ENCODE measurements at regions not wholly inside any gene's neighbourhood (a gene's known extent, or its start where the extent isn't known, plus 50 kb on each side); places are given as distances from the start of the nearest gene placed in this dataset.

DNA sequence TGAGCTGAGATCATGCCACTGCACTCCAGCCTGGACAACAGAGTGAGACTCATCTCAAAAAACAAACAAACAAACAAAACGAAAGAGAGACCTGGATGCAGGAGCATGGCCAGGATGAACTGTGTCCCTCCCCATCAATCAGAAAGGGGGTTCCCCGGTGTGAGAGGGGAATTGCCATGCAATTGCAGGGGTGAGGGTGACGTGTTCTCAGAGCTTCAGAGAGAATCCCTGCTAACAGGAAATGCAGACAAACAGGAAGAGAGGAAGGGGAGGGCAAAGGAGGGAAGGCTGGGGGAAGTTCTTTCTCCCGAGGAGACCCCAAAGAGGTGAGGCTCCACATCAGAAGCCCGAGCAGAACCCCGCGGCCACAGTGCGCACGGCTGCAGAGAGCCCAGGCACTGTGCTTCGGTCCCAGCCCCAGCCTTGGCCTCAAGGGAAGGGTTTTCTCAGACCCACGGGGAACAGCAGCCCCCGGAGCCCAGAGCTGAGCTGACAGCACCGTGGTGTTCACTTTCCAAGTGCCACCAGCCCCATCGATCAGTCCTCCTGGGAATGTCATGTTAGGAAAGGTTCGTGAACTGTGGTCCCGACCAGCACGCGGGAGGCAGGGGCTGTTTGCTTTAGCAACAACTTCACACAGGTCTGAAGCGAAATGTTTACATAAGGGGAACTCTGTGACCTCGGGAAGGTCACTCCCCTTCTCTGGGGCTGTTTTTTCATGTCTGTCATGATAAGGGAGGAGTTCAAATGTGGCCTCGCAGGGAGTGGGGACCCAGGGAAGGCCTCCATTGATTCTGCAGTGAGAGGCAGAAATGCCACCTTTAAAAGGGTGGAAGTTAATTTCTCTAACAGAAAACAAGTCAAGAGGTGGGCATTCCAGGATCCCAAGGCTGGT is 108.0 kb upstream of the ANO1 start:
- TF ChIP-seq, protein P1, sequence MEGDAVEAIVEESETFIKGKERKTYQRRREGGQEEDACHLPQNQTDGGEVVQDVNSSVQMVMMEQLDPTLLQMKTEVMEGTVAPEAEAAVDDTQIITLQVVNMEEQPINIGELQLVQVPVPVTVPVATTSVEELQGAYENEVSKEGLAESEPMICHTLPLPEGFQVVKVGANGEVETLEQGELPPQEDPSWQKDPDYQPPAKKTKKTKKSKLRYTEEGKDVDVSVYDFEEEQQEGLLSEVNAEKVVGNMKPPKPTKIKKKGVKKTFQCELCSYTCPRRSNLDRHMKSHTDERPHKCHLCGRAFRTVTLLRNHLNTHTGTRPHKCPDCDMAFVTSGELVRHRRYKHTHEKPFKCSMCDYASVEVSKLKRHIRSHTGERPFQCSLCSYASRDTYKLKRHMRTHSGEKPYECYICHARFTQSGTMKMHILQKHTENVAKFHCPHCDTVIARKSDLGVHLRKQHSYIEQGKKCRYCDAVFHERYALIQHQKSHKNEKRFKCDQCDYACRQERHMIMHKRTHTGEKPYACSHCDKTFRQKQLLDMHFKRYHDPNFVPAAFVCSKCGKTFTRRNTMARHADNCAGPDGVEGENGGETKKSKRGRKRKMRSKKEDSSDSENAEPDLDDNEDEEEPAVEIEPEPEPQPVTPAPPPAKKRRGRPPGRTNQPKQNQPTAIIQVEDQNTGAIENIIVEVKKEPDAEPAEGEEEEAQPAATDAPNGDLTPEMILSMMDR (IDR thresholded peaks at IDR 0.05) = no peak
- TF ChIP-seq POLR2A (IDR thresholded peaks at IDR 0.05) = no peak
